NB4 (cell line): ENCODE measurements at regions not wholly inside any gene's neighbourhood (a gene's known extent, or its start where the extent isn't known, plus 50 kb on each side); places are given as distances from the start of the nearest gene placed in this dataset.

Experiments
- CTCF ChIP-seq: IDR thresholded peaks from one replicate; pipeline ENCODE4 v1.5.1; 2012; ENCODE audit warnings: low read depth, low read length
- TF ChIP-seq, protein P1 (sequence below): IDR thresholded peaks from 2 replicates; pipeline ENCODE4 v1.6.1; 2011; ENCODE audit warnings: low read depth, low read length

- no peak for TF ChIP-seq CTCF
- TF ChIP-seq, protein P1, sequence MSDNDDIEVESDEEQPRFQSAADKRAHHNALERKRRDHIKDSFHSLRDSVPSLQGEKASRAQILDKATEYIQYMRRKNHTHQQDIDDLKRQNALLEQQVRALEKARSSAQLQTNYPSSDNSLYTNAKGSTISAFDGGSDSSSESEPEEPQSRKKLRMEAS: no peak
Measured at GRCh38 chr1:209376774-209377173, 206.7 kb upstream of the CAMK1G start.
